ENCODE measurements at regions not wholly inside any gene's neighbourhood (a gene's known extent, or its start where the extent isn't known, plus 50 kb on each side); places are given as distances from the start of the nearest gene placed in this dataset.
"Not testable (repeated sequence)": the region's sequence is repeated elsewhere in the genome, so short reads cannot be mapped to it uniquely, and the experiment has no call there.

GRCh38 chr7:91355695-91356435 lies 91.6 kb downstream of the FZD1 start:
- DNase-seq (ENCODE audit: low spot score) = no peak

DNA sequence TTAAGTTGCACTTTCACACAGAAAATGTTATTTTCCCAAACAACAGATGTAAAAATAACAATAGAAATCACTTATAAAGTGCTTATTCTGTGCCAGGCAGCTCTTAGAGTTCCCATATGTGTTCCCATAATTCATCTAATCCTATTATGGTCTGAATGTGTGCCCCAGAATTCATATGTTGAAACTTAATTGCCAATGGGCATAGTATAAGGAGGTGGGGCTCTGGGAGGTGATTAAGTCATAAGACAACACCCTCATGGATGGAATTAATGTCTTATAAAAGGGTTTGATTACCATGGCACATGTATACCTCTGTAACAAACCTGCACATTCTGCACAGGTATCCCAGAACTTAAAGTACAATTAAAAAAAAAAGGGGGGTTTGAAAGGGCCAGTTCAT lies 92.7 kb downstream of the FZD1 start:
- no peak for DNase-seq (ENCODE audit: low spot score)

DNA sequence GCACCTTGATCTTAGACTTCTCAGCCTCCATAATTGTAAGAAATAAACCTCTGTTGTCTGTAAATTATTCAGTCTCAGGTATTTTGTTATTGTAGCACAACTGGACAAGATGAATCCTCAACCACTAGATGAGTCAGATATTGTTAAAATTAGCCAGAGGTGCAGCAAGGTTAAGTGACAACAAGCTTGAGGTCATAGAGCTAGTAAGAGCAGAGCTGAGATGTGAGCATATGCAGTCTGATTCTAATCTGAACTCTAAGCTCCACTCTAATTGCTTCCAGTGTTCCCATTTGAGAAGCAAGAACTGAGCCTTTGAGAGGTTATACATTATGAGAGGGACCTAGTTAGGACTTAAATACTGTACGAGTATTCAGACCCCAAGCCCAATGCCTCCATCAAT lies 93.1 kb downstream of the FZD1 start:
- no peak for DNase-seq (ENCODE audit: low spot score)

DNA sequence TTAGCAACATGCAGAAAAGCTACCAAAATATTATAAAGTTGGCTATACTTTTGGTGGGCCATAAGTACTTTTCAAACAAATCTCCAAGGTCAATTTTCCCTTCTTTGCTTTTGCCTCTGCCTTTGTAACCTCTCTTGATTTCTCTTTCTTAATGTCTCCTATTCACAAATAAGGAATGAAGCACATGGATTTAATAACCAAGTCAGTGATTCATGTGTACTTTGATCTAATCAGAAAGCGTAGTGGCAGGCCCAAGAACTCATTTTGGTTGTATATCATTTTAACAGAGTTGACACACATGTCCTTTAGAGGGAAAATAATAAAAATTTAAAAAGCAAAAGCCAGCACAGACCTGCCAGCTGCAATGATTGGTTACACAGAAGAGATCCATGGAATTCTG lies 93.7 kb downstream of the FZD1 start:
- no peak for DNase-seq (ENCODE audit: low spot score)

- no peak for DNase-seq (ENCODE audit: low spot score)
Observed at GRCh38 chr7:91358303-91358702, 94.1 kb downstream of the FZD1 start.

DNA sequence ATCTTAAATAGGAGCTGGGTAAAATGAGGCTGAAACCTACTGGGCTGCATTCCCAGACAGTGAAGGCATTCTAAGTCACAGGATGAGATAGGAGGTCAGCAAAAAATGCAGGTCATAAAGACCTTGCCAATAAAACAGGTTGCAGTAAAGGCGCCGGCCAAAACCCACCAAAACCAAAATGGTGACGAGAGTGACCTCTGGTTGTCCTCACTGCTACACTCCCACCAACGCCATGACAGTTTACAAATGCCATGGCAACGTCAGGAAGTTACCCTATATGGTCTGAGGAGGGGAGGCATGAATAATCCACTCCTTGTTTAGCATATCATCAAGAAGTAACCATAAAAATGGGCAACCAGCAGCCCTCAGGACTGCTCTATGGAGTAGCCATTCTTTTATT lies 100.9 kb downstream of the FZD1 start:
- DNase-seq (ENCODE audit: low spot score) = not testable (repeated sequence)

GRCh38 chr7:91366091-91366490 lies 101.9 kb downstream of the FZD1 start:
- no peak for DNase-seq (ENCODE audit: low spot score)

GRCh38 chr7:91367812-91368578 lies 103.8 kb downstream of the FZD1 start:
- no peak for DNase-seq (ENCODE audit: low spot score)

- DNase-seq (ENCODE audit: low spot score) = no peak
Observed at GRCh38 chr7:91372323-91372722, 108.1 kb downstream of the FZD1 start.

- DNase-seq (ENCODE audit: low spot score) = no peak
Observed at GRCh38 chr7:91373111-91373800, 109.0 kb downstream of the FZD1 start.

- DNase-seq (ENCODE audit: low spot score) = no peak
Observed at GRCh38 chr7:91374321-91374989, 110.2 kb downstream of the FZD1 start.

DNA sequence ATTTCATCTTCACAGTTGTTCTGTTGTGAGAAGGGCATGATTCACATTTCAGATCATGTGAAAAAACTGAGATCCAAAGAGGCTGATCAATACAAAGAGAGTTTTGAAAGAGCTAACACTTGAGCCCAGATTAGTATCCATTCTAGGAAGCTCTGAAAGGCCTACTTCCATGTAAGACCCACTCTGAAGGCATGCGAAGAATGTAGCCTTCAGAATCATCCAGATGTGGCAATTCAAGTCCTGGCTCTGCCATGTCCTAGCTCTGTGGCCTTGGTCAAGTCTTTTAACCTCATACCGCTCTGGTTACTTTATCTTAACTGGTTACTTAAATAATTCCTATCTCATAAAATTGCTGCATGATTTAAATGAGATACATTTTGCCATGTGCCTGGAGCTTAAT lies 111.1 kb downstream of the FZD1 start:
- no peak for DNase-seq (ENCODE audit: low spot score)

- no peak for DNase-seq (ENCODE audit: low spot score)
Observed at GRCh38 chr7:91378131-91378530, 113.9 kb downstream of the FZD1 start.

GRCh38 chr7:91379236-91379635 lies 115.0 kb downstream of the FZD1 start:
- DNase-seq (ENCODE audit: low spot score) = no peak

DNA sequence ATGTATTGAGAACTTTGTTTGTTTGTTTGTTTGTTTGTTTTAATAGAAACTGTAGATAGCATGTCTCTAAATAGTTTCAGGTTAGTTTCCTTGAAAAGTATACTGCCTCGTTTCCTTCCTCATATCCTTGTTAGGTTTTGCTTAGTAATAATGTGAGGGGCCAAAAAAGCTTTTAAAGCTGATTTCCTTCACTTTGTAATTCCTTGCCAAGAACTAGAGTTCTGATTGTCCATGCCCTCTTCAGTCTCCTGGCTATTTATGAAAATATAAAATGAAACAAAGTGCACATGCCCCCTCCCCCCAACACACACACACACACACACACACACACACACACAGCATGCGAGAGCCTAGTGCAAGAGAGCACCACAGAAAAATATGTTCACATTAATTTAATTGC lies 115.8 kb downstream of the FZD1 start:
- DNase-seq (ENCODE audit: low spot score) = no peak

DNA sequence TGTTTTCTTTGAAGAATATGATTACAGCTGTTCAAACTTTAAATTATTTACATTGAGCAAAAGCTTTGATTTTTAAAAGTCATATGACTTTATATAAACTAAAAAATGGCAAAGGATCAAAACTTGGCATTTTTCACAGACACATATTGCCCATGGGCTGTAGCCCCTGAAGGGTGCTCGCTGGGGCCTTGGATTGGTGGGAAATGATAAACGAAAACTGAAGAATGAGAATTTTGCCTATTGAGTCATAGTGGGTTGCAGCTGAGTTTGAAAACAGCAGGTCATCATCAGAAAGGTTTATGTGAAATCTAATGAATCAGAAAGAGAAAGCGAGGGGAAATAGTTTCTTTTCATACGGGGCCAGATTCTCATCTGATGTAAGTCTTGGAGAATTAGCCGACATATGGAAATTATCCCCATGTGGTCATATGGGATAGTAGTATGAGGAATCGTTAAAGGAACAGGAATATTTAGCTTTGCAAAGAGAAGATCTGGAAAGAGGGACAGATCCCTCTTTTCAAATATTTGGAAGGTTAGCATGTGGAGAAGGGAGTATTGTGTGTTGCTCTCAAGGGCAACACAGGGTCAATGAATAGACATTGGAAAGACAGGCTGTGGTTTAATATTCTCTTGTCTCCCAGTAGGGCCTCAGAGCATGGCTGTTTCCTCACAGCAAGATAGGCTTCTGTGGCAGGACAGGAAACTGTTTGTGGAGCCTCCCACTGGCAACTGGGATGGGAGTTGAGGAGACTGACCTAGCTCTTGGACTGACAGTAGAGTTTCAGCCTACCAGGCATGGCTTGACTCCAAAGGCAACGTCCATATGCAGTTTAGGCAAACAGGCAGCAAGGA lies 119.0 kb downstream of the FZD1 start:
- no peak for DNase-seq (ENCODE audit: low spot score)

DNA sequence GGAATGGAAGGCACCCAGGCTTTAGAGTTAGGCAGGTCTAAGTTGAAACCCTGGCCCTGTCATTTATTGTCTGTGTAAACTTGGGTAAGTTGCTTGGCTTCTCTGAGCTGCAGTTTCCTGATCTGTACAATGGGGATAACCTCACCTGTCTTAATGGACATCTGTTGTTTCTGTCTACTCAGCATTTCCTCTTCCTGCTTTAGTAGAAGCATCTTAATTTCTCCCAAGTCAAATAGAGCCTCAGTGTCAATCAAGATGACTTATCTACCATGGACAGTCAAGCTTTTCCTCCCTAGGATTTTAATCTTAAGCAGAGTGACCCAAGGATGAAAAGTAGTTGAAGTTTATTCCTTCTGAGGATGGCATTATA lies 119.7 kb downstream of the FZD1 start:
- no peak for DNase-seq (ENCODE audit: low spot score)

DNA sequence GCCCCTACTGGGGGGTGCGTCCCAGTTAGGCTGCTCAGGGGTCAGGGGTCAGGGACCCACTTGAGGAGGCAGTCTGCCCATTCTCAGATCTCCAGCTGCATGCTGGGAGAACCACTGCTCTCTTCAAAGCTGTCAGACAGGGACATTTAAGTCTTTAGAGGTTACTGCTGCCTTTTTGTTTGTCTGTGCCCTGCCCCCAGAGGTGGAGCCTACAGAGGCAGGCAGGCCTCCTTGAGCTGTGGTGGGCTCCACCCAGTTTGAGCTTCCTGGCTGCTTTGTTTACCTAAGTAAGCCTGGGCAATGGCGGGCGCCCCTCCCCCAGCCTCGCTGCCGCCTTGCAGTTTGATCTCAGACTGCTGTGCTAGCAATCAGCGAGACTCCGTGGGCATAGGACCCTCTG lies 130.5 kb downstream of the FZD1 start:
- DNase-seq (ENCODE audit: low spot score) = not testable (repeated sequence)

DNA sequence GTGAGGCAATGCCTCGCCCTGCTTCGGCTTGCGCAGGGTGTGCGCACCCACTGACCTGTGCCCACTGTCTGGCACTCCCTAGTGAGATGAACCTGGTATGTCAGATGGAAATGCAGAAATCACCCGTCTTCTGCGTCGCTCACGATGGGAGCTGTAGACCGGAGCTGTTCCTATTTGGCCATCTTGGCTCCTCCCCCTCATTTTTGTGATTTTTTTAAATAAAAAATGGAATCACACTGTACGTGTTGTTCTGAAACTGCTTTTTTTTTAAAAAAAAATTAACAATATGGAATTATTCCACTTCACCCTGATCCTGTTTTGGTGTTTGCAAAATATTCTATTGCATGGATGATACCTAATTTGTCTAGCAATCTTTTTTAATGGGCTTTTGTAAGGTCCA lies 131.1 kb downstream of the FZD1 start:
- not testable (repeated sequence) for DNase-seq (ENCODE audit: low spot score)

DNA sequence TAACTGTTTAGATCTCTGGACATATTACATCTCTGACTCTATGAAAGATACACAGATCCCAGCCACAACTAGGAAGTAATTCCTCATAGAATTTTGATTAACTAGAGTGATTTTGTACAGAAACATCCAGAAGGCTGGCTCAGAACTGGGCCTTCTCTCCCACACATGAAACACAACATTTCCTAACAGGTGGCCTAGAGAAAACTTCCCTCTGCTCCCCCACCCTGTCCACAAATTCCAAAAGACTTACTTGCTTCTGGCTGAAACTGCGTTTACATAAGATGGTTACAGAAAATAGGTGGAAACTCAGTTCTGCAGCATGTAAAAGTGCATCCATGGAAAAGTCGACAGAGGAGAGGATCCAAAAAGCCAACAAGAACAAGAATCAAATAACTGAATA lies 132.9 kb downstream of the FZD1 start:
- DNase-seq (ENCODE audit: low spot score) = no peak

DNA sequence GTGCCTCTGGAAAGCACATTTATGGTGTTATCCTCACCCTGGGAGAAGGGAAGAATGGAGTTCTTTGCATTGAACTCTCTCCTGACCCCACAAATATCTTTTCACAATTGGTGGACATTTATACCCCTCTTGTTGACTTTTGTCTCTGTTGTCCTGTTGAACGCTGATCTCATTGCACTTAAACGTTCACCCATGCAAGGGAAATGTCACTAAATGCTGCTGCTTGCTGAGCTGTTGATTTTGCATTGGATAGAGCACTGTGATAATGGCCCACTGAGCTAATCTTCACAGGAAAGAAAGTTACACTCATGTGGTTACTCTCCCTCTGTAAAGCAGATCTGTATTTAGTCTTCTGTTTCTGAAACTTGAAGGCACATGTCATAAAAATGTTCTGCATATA lies 133.4 kb downstream of the FZD1 start:
- no peak for DNase-seq (ENCODE audit: low spot score)
